ENCODE measurements at regions not wholly inside any gene's neighbourhood (a gene's known extent, or its start where the extent isn't known, plus 50 kb on each side); places are given as distances from the start of the nearest gene placed in this dataset.

DNA sequence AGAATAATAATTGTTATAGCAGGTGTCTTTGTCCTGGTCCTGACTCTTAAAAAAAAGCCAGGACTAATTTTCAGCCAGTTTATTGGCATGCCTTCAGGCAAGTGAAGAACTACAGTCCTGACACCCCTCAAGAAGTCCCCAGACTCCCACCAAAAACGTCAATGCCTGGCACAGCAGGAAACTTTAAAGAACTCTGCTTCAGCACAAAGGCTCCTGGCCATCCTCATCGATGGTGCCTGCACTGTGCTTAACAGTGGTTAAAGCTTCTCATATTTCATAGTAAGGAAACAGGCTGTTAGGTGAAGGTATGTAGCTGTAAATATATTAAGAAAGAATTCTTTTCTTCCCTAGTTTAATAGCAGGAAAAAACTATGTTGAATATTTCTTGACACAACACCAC, 280.1 kb upstream of the PUM3 start:
- TF ChIP-seq, protein P1, sequence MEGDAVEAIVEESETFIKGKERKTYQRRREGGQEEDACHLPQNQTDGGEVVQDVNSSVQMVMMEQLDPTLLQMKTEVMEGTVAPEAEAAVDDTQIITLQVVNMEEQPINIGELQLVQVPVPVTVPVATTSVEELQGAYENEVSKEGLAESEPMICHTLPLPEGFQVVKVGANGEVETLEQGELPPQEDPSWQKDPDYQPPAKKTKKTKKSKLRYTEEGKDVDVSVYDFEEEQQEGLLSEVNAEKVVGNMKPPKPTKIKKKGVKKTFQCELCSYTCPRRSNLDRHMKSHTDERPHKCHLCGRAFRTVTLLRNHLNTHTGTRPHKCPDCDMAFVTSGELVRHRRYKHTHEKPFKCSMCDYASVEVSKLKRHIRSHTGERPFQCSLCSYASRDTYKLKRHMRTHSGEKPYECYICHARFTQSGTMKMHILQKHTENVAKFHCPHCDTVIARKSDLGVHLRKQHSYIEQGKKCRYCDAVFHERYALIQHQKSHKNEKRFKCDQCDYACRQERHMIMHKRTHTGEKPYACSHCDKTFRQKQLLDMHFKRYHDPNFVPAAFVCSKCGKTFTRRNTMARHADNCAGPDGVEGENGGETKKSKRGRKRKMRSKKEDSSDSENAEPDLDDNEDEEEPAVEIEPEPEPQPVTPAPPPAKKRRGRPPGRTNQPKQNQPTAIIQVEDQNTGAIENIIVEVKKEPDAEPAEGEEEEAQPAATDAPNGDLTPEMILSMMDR (conservative IDR thresholded peaks at IDR 0.05 in 1 of 2, IDR thresholded peaks at IDR 0.05 in 1 of 2; ENCODE audit: low read depth in 1 of 2, low read length in 2 of 2) = no peak
- no peak for TF ChIP-seq EZH2 (IDR thresholded peaks at IDR 0.05; ENCODE audit: low read length, missing control alignments)
